ENCODE measurements at regions not wholly inside any gene's neighbourhood (a gene's known extent, or its start where the extent isn't known, plus 50 kb on each side); places are given as distances from the start of the nearest gene placed in this dataset.

- TF ChIP-seq SETDB1 (IDR thresholded peaks at IDR 0.05; ENCODE audit: insufficient read length, low read length) (peak; percentile 13), ZNF548 (tag by site-specific recombination; IDR thresholded peaks at IDR 0.05) (no peak)
- Histone ChIP-seq H3K4me1 (ENCODE audit: control insufficient read depth, insufficient read depth, low read length) (no peaks in the 10 kb centered on the region), H3K9me3 (ENCODE audit: control insufficient read depth, insufficient read depth, low read depth, low read length) (no peaks in the 10 kb centered on the region), H3K36me3 (ENCODE audit: control insufficient read depth in 2 of 2, insufficient read depth in 1 of 2, low read length in 2 of 2) (no peaks in the 10 kb centered on the region), H3K27ac (ENCODE audit: extremely low read depth, low read depth, low read length) (no peak overlapping the region), H3K4me3 (ENCODE audit: low read depth, low read length) (no peak overlapping the region)
- ChIA-PET CTCF (no interaction called here), POLR2A (no interaction called here)
These were observed 75.6 kb upstream of the HIVEP3 start for GRCh38 chr1:41994195-41994894.

- POLR2A ChIA-PET = no interaction called here
- H3K36me3 ChIP-seq (ENCODE audit: control insufficient read depth in 2 of 2, insufficient read depth in 1 of 2, low read length in 2 of 2) = no peaks in the 10 kb centered on the region
- no peak overlapping the region for H3K4me3 ChIP-seq (ENCODE audit: low read depth, low read length)
- H3K9me3 ChIP-seq (ENCODE audit: control insufficient read depth, insufficient read depth, low read depth, low read length) = no peaks in the 10 kb centered on the region
- no peaks in the 10 kb centered on the region for H3K4me1 ChIP-seq (ENCODE audit: control insufficient read depth, insufficient read depth, low read length)
- no peak overlapping the region for H3K27ac ChIP-seq (ENCODE audit: extremely low read depth, low read depth, low read length)
- TF ChIP-seq ZNF354C (tag by site-specific recombination; IDR thresholded peaks at IDR 0.05; ENCODE audit: borderline replicate concordance, low read depth) (no peak), HOXA7 (CRISPR knock-in tag; IDR thresholded peaks at IDR 0.05; ENCODE audit: borderline replicate concordance) (no peak), ZNF24 (tag by site-specific recombination; IDR thresholded peaks at IDR 0.05) (no peak), ZNF335 (tag by site-specific recombination; conservative IDR thresholded peaks at IDR 0.05) (no peak), ZNF530 (tag by site-specific recombination; IDR thresholded peaks at IDR 0.05; ENCODE audit: low read depth) (no peak), ZSCAN4 (tag by site-specific recombination; IDR thresholded peaks at IDR 0.05) (no peak)
- CTCF ChIA-PET = no interaction called here
These were observed 64.7 kb upstream of the HIVEP3 start for GRCh38 chr1:41983451-41983850.

- Histone ChIP-seq H3K36me3 (ENCODE audit: control insufficient read depth in 2 of 2, insufficient read depth in 1 of 2, low read length in 2 of 2) (no peaks in the 10 kb centered on the region), H3K4me3 (ENCODE audit: low read depth, low read length) (no peak overlapping the region), H3K27ac (ENCODE audit: extremely low read depth, low read depth, low read length) (no peak overlapping the region), H3K4me1 (ENCODE audit: control insufficient read depth, insufficient read depth, low read length) (no peaks in the 10 kb centered on the region), H3K9me3 (ENCODE audit: control insufficient read depth, insufficient read depth, low read depth, low read length) (no peaks in the 10 kb centered on the region)
- POLR2A ChIA-PET = no interaction called here
- CTCF ChIA-PET = no interaction called here
- TF ChIP-seq ZNF658 (tag by site-specific recombination; IDR thresholded peaks at IDR 0.05) (no peak), KLF10 (tag by site-specific recombination; IDR thresholded peaks at IDR 0.05) (no peak), ZEB2 (tag by site-specific recombination; IDR thresholded peaks at IDR 0.05) (no peak), ZNF513 (tag by site-specific recombination; IDR thresholded peaks at IDR 0.05) (no peak), YY1 (tag by site-specific recombination; IDR thresholded peaks at IDR 0.05) (no peak), REST (tag by site-specific recombination; IDR thresholded peaks at IDR 0.05) (no peak), ZNF843 (tag by site-specific recombination; IDR thresholded peaks at IDR 0.05) (no peak), ZNF114 (tag by site-specific recombination; IDR thresholded peaks at IDR 0.05) (no peak), ZNF398 (tag by site-specific recombination; IDR thresholded peaks at IDR 0.05) (no peak), IKZF3 (tag by site-specific recombination; IDR thresholded peaks at IDR 0.05) (no peak), ZNF560 (tag by site-specific recombination; IDR thresholded peaks at IDR 0.05; ENCODE audit: borderline replicate concordance) (no peak), ZNF76 (tag by site-specific recombination; IDR thresholded peaks at IDR 0.05; ENCODE audit: borderline replicate concordance, low read depth) (no peak), ZNF155 (tag by site-specific recombination; IDR thresholded peaks at IDR 0.05) (no peak), ZNF707 (tag by site-specific recombination; IDR thresholded peaks at IDR 0.05) (no peak), BCL11B (tag by site-specific recombination; IDR thresholded peaks at IDR 0.05; ENCODE audit: low read depth) (no peak), ZNF529 (tag by site-specific recombination; IDR thresholded peaks at IDR 0.05; ENCODE audit: insufficient replicate concordance) (no peak), ZNF341 (tag by site-specific recombination; IDR thresholded peaks at IDR 0.05; ENCODE audit: low read depth) (no peak)
These were observed 63.1 kb upstream of the HIVEP3 start for GRCh38 chr1:41981796-41982195.
